ENCODE measurements at regions not wholly inside any gene's neighbourhood (a gene's known extent, or its start where the extent isn't known, plus 50 kb on each side); places are given as distances from the start of the nearest gene placed in this dataset.

DNA sequence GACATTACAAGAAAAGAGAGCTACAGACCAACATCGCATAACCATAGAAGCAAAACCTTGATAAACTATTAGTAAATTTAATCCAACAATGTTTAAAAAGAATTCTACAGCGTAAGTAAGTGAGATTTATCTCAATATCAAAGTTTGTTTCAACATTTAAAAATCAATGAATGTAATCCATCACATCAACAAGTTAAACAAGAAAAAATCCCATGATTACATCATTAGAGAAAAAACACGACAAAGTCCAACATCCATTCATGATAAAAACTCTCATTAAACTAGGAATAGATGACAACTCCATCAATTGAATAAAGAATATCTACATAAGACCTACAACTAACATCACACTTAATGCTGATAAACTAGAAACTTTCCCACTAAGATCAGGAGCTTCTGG is 239.0 kb upstream of the GGTLC1 start:
- TF ChIP-seq POLR2AphosphoS5 (IDR thresholded peaks at IDR 0.05), result no peak
- no peak for TF ChIP-seq POLR2A (IDR thresholded peaks at IDR 0.05)
- TF ChIP-seq, protein P1, sequence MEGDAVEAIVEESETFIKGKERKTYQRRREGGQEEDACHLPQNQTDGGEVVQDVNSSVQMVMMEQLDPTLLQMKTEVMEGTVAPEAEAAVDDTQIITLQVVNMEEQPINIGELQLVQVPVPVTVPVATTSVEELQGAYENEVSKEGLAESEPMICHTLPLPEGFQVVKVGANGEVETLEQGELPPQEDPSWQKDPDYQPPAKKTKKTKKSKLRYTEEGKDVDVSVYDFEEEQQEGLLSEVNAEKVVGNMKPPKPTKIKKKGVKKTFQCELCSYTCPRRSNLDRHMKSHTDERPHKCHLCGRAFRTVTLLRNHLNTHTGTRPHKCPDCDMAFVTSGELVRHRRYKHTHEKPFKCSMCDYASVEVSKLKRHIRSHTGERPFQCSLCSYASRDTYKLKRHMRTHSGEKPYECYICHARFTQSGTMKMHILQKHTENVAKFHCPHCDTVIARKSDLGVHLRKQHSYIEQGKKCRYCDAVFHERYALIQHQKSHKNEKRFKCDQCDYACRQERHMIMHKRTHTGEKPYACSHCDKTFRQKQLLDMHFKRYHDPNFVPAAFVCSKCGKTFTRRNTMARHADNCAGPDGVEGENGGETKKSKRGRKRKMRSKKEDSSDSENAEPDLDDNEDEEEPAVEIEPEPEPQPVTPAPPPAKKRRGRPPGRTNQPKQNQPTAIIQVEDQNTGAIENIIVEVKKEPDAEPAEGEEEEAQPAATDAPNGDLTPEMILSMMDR (IDR thresholded peaks at IDR 0.05), result no peak
- intact Hi-C loops (cut with DNase I), result no loop called here
- H3K4me1 ChIP-seq (replicated peaks), result no peaks in the 10 kb centered on the region
- no peak overlapping the region for H3K27ac ChIP-seq
- no peak for DNase-seq (ENCODE audit: low spot score)
- no peaks in the 10 kb centered on the region for H3K9me3 ChIP-seq
- WGBS, result 48% methylated on average over 3 of the region's 3 CpGs
- H3K36me3 ChIP-seq, result no peaks in the 10 kb centered on the region
- no peak overlapping the region for H3K4me3 ChIP-seq
- H3K27me3 ChIP-seq (replicated peaks; ENCODE audit: insufficient read depth), result no peaks in the 10 kb centered on the region

DNA sequence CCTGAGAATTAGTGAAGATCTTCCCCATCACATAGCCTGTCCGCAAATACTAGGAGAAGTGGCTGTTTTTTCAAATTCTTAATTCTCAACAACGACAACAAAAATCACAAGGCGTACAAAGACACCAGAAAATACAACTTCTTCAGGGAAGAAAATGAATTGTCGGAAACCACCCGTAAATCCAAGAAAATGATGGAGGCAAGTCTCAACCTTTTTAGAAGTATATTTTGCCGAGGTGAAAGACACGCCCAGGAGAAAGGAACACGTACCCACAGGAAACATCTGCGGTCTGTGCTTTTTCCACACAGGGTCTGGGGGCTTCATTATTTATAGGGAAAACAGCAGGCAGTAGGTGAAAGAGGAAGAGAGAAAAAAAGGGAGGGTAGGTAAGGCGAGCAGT is 223.9 kb upstream of the GGTLC1 start:
- Histone ChIP-seq H3K4me3 (no peak overlapping the region), H3K4me1 (replicated peaks) (no peaks in the 10 kb centered on the region), H3K9me3 (no peaks in the 10 kb centered on the region), H3K36me3 (no peaks in the 10 kb centered on the region), H3K27ac (no peak overlapping the region), H3K27me3 (replicated peaks; ENCODE audit: insufficient read depth) (no peaks in the 10 kb centered on the region)
- TF ChIP-seq POLR2AphosphoS5 (IDR thresholded peaks at IDR 0.05) (no peak), POLR2A (IDR thresholded peaks at IDR 0.05) (no peak)
- TF ChIP-seq, protein P1 (IDR thresholded peaks at IDR 0.05), result no peak
- no peak for DNase-seq (ENCODE audit: low spot score)
- intact Hi-C loops (cut with DNase I), result no loop called here
- 46% methylated on average over 10 of the region's 10 CpGs for WGBS

DNA sequence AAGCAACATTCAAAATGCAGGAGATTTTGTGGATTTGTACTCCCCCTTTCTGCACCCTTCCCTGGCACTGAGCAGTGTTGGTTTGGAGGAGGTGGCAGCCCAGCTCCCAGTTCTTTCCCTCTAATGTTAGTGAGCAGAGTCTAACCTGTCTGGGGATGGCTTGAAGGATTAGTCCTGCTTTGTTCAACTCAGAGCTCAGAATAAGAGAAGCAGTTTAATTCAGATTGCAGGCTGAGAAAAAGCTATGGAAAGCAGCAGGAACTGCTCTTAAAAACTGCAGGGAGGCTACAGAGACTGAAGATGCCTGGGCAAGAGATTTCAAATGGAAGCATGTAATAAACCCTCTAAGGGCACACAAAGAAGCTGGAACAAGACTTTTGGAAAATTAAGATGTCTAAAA is 223.4 kb upstream of the GGTLC1 start:
- H3K36me3 ChIP-seq, result no peaks in the 10 kb centered on the region
- DNase-seq (ENCODE audit: low spot score), result no peak
- intact Hi-C loops (cut with DNase I), result no loop called here

DNA sequence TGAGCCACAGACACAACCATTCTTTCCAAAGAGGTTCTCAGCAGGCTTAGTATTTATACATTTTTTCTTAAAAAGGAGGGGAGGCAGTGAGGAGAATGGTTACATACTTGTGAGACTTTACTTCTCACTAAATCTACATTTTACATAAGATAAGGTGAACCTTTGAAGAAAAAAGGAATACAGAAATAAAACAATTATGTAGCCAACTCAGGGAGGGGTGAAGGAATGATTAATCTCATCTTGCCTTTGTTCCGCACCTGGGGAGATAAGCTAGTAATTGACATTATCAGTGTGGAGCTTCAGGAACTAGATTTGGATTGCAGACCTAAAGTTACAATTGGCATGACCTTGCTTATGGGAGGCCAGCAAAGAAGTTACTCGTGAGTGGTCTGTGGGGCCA is 221.8 kb upstream of the GGTLC1 start:
- Histone ChIP-seq H3K27ac (no peak overlapping the region), H3K9me3 (no peaks in the 10 kb centered on the region), H3K36me3 (no peaks in the 10 kb centered on the region), H3K4me1 (replicated peaks) (no peaks in the 10 kb centered on the region), H3K4me3 (no peak overlapping the region), H3K27me3 (replicated peaks; ENCODE audit: insufficient read depth) (no peaks in the 10 kb centered on the region)
- DNase-seq (ENCODE audit: low spot score), result no peak
- intact Hi-C loops (cut with DNase I), result no loop called here
- 83% methylated on average over 2 of the region's 2 CpGs for WGBS
- TF ChIP-seq, protein P1 (IDR thresholded peaks at IDR 0.05), result no peak
- TF ChIP-seq POLR2AphosphoS5 (IDR thresholded peaks at IDR 0.05) (no peak), POLR2A (IDR thresholded peaks at IDR 0.05) (no peak)

More for the DNA sequence above, 223.4 kb upstream of the GGTLC1 start:
- H3K4me3 ChIP-seq, result no peak overlapping the region
- H3K27ac ChIP-seq, result no peak overlapping the region
- TF ChIP-seq POLR2A (IDR thresholded peaks at IDR 0.05) (no peak), POLR2AphosphoS5 (IDR thresholded peaks at IDR 0.05) (no peak)
- TF ChIP-seq, protein P1 (IDR thresholded peaks at IDR 0.05), result no peak
- no peaks in the 10 kb centered on the region for H3K4me1 ChIP-seq (replicated peaks)
- no peaks in the 10 kb centered on the region for H3K9me3 ChIP-seq
- H3K27me3 ChIP-seq (replicated peaks; ENCODE audit: insufficient read depth), result no peaks in the 10 kb centered on the region

DNA sequence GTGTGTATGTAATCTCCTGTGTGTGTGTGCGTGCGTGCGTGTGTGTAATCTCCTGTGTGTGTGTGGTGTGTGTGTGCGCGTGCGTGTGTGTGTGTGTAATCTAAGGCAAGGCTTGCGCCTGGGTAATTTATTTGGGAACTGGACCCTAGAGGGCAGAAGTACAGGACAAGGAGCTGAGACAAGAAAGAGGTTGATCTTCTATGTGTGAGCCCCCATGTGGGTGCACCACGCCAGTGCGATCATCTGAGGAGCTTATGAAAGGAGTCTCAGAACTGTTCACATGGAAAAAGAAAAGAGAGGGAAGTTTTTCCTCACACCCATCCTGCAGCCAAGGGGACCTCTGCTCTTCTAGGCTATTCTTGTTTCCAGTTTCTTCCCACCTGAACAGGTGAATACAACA is 220.1 kb upstream of the GGTLC1 start:
- H3K9me3 ChIP-seq, result no peaks in the 10 kb centered on the region
- peaks cover 3% of the 10 kb centered on the region for H3K27me3 ChIP-seq (replicated peaks; ENCODE audit: insufficient read depth)
- H3K4me3 ChIP-seq, result no peak overlapping the region
- TF ChIP-seq, protein P1 (IDR thresholded peaks at IDR 0.05), result no peak
- no peak for TF ChIP-seq POLR2AphosphoS5 (IDR thresholded peaks at IDR 0.05)
- no peak for TF ChIP-seq POLR2A (IDR thresholded peaks at IDR 0.05)
- no peak overlapping the region for H3K27ac ChIP-seq
- no peak for DNase-seq (ENCODE audit: low spot score)
- intact Hi-C loops (cut with DNase I), result no loop called here
- 94% methylated on average over 9 of the region's 9 CpGs for WGBS
- H3K4me1 ChIP-seq (replicated peaks), result no peaks in the 10 kb centered on the region
- H3K36me3 ChIP-seq, result no peaks in the 10 kb centered on the region

Measured in prostate gland (tissue), 2 donors.